ENCODE measurements at regions not wholly inside any gene's neighbourhood (a gene's known extent, or its start where the extent isn't known, plus 50 kb on each side); places are given as distances from the start of the nearest gene placed in this dataset.
A peak's percentile ranks its signal among the peaks of the same experiment; 100 is the strongest.

GRCh38 chr16:31696968-31697743, 169.5 kb downstream of the AHSP start:
- no peak overlapping the region for H3K4me3 Mint-ChIP-seq
- H3K27me3 Mint-ChIP-seq, result no peaks in the 10 kb centered on the region
- H3K27ac Mint-ChIP-seq, result peak overlapping the region; percentile 37
- H3K4me1 Mint-ChIP-seq (ENCODE audit: low read depth), result peaks cover 19% of the 10 kb centered on the region
- H3K36me3 Mint-ChIP-seq, result no peaks in the 10 kb centered on the region
- no peaks in the 10 kb centered on the region for H3K9me3 Mint-ChIP-seq (ENCODE audit: low read depth)

- no peak overlapping the region for H3K4me3 Mint-ChIP-seq
- H3K27ac Mint-ChIP-seq, result no peak overlapping the region
- peaks cover 4% of the 10 kb centered on the region for H3K36me3 Mint-ChIP-seq
- no peaks in the 10 kb centered on the region for H3K27me3 Mint-ChIP-seq
- H3K4me1 Mint-ChIP-seq (ENCODE audit: low read depth), result peaks cover 25% of the 10 kb centered on the region
- H3K9me3 Mint-ChIP-seq (ENCODE audit: low read depth), result no peaks in the 10 kb centered on the region
Observed at GRCh38 chr16:31697744-31698125, 170.0 kb downstream of the AHSP start.

- Mint-ChIP-seq H3K9me3 (ENCODE audit: low read depth) (no peaks in the 10 kb centered on the region), H3K27me3 (no peaks in the 10 kb centered on the region), H3K4me3 (peak overlapping the region; percentile 23), H3K27ac (no peak overlapping the region), H3K4me1 (ENCODE audit: low read depth) (peaks cover 28% of the 10 kb centered on the region), H3K36me3 (peaks cover 5% of the 10 kb centered on the region)
Observed at GRCh38 chr16:31698901-31699300, 171.2 kb downstream of the AHSP start.

GRCh38 chr16:31699601-31700000, 171.9 kb downstream of the AHSP start:
- no peaks in the 10 kb centered on the region for H3K27me3 Mint-ChIP-seq
- H3K27ac Mint-ChIP-seq, result no peak overlapping the region
- no peaks in the 10 kb centered on the region for H3K9me3 Mint-ChIP-seq (ENCODE audit: low read depth)
- peaks cover 28% of the 10 kb centered on the region for H3K4me1 Mint-ChIP-seq (ENCODE audit: low read depth)
- H3K4me3 Mint-ChIP-seq, result peak overlapping the region; percentile 20
- peaks cover 5% of the 10 kb centered on the region for H3K36me3 Mint-ChIP-seq

- no peaks in the 10 kb centered on the region for H3K27me3 Mint-ChIP-seq
- H3K36me3 Mint-ChIP-seq, result peaks cover 5% of the 10 kb centered on the region
- no peaks in the 10 kb centered on the region for H3K9me3 Mint-ChIP-seq (ENCODE audit: low read depth)
- peak overlapping the region; percentile 93 for H3K4me3 Mint-ChIP-seq
- peaks cover 28% of the 10 kb centered on the region for H3K4me1 Mint-ChIP-seq (ENCODE audit: low read depth)
- H3K27ac Mint-ChIP-seq, result peak overlapping the region; percentile 85
Observed at GRCh38 chr16:31700200-31700529, 172.5 kb downstream of the AHSP start.

GRCh38 chr16:31700530-31701388, 172.8 kb upstream of the ZNF267 start:
- no peaks in the 10 kb centered on the region for H3K9me3 Mint-ChIP-seq (ENCODE audit: low read depth)
- H3K4me1 Mint-ChIP-seq (ENCODE audit: low read depth), result peaks cover 28% of the 10 kb centered on the region
- peaks cover 5% of the 10 kb centered on the region for H3K36me3 Mint-ChIP-seq
- peak overlapping the region; percentile 97 for H3K27ac Mint-ChIP-seq
- H3K27me3 Mint-ChIP-seq, result no peaks in the 10 kb centered on the region
- peak overlapping the region; percentile 93 for H3K4me3 Mint-ChIP-seq

- H3K4me3 Mint-ChIP-seq, result peak overlapping the region; percentile 93
- no peaks in the 10 kb centered on the region for H3K27me3 Mint-ChIP-seq
- peaks cover 5% of the 10 kb centered on the region for H3K36me3 Mint-ChIP-seq
- H3K9me3 Mint-ChIP-seq (ENCODE audit: low read depth), result no peaks in the 10 kb centered on the region
- peak overlapping the region; percentile 97 for H3K27ac Mint-ChIP-seq
- H3K4me1 Mint-ChIP-seq (ENCODE audit: low read depth), result peaks cover 27% of the 10 kb centered on the region
Observed at GRCh38 chr16:31701734-31702133, 171.9 kb upstream of the ZNF267 start.

GRCh38 chr16:31702796-31703195, 170.8 kb upstream of the ZNF267 start:
- peaks cover 5% of the 10 kb centered on the region for H3K36me3 Mint-ChIP-seq
- H3K4me3 Mint-ChIP-seq, result peak overlapping the region; percentile 93
- peak overlapping the region; percentile 97 for H3K27ac Mint-ChIP-seq
- H3K4me1 Mint-ChIP-seq (ENCODE audit: low read depth), result peaks cover 31% of the 10 kb centered on the region
- H3K9me3 Mint-ChIP-seq (ENCODE audit: low read depth), result no peaks in the 10 kb centered on the region
- no peaks in the 10 kb centered on the region for H3K27me3 Mint-ChIP-seq

- Mint-ChIP-seq H3K27ac (no peak overlapping the region), H3K27me3 (no peaks in the 10 kb centered on the region), H3K9me3 (ENCODE audit: low read depth) (no peaks in the 10 kb centered on the region), H3K4me3 (no peak overlapping the region), H3K4me1 (ENCODE audit: low read depth) (peaks cover 38% of the 10 kb centered on the region), H3K36me3 (peaks cover 5% of the 10 kb centered on the region)
Observed at GRCh38 chr16:31703526-31704128, 170.0 kb upstream of the ZNF267 start.

GRCh38 chr16:31704138-31704537, 169.5 kb upstream of the ZNF267 start:
- no peak overlapping the region for H3K27ac Mint-ChIP-seq
- H3K4me3 Mint-ChIP-seq, result no peak overlapping the region
- no peaks in the 10 kb centered on the region for H3K27me3 Mint-ChIP-seq
- H3K9me3 Mint-ChIP-seq (ENCODE audit: low read depth), result no peaks in the 10 kb centered on the region
- peaks cover 5% of the 10 kb centered on the region for H3K36me3 Mint-ChIP-seq
- peaks cover 40% of the 10 kb centered on the region for H3K4me1 Mint-ChIP-seq (ENCODE audit: low read depth)

- peaks cover 5% of the 10 kb centered on the region for H3K36me3 Mint-ChIP-seq
Observed at GRCh38 chr16:31705371-31705770, 168.2 kb upstream of the ZNF267 start.

GRCh38 chr16:31706318-31706717, 167.3 kb upstream of the ZNF267 start:
- Mint-ChIP-seq H3K4me3 (no peak overlapping the region), H3K27me3 (no peaks in the 10 kb centered on the region), H3K4me1 (ENCODE audit: low read depth) (peaks cover 36% of the 10 kb centered on the region), H3K27ac (no peak overlapping the region), H3K9me3 (ENCODE audit: low read depth) (no peaks in the 10 kb centered on the region), H3K36me3 (peaks cover 5% of the 10 kb centered on the region)

More at GRCh38 chr16:31705371-31705770, 168.2 kb upstream of the ZNF267 start:
- Mint-ChIP-seq H3K9me3 (ENCODE audit: low read depth) (no peaks in the 10 kb centered on the region), H3K27me3 (no peaks in the 10 kb centered on the region), H3K4me1 (ENCODE audit: low read depth) (peaks cover 40% of the 10 kb centered on the region), H3K4me3 (no peak overlapping the region), H3K27ac (no peak overlapping the region)

GRCh38 chr16:31706925-31707324, 166.7 kb upstream of the ZNF267 start:
- no peaks in the 10 kb centered on the region for H3K9me3 Mint-ChIP-seq (ENCODE audit: low read depth)
- H3K4me3 Mint-ChIP-seq, result no peak overlapping the region
- peaks cover 5% of the 10 kb centered on the region for H3K36me3 Mint-ChIP-seq
- peaks cover 32% of the 10 kb centered on the region for H3K4me1 Mint-ChIP-seq (ENCODE audit: low read depth)
- H3K27ac Mint-ChIP-seq, result no peak overlapping the region
- H3K27me3 Mint-ChIP-seq, result no peaks in the 10 kb centered on the region

GRCh38 chr16:31707743-31708335, 165.8 kb upstream of the ZNF267 start:
- no peak overlapping the region for H3K27ac Mint-ChIP-seq
- no peaks in the 10 kb centered on the region for H3K9me3 Mint-ChIP-seq (ENCODE audit: low read depth)
- H3K27me3 Mint-ChIP-seq, result no peaks in the 10 kb centered on the region
- no peak overlapping the region for H3K4me3 Mint-ChIP-seq
- H3K36me3 Mint-ChIP-seq, result no peaks in the 10 kb centered on the region
- H3K4me1 Mint-ChIP-seq (ENCODE audit: low read depth), result peaks cover 30% of the 10 kb centered on the region

- Mint-ChIP-seq H3K27ac (no peak overlapping the region), H3K4me3 (no peak overlapping the region), H3K27me3 (no peaks in the 10 kb centered on the region), H3K36me3 (no peaks in the 10 kb centered on the region), H3K4me1 (ENCODE audit: low read depth) (peaks cover 30% of the 10 kb centered on the region), H3K9me3 (ENCODE audit: low read depth) (no peaks in the 10 kb centered on the region)
Observed at GRCh38 chr16:31708348-31708747, 165.3 kb upstream of the ZNF267 start.
